Loucy (cell line): ENCODE measurements at regions not wholly inside any gene's neighbourhood (a gene's known extent, or its start where the extent isn't known, plus 50 kb on each side); places are given as distances from the start of the nearest gene placed in this dataset.

Experiments used
- CTCF ChIP-seq: fragments of 200-600 bp; sonication (generic); conservative IDR thresholded peaks from 2 replicates; pipeline ENCODE4 v1.5.1; 2014; ENCODE audit warnings: mild to moderate bottlenecking, antibody characterized with exemption, low read length
- EZH2phosphoT487 ChIP-seq: fragments of 200-600 bp; IDR thresholded peaks from 2 replicates; pipeline ENCODE4 v1.6.1; 2018; ENCODE audit warnings: antibody characterized with exemption, mild to moderate bottlenecking, moderate library complexity, borderline replicate concordance

- no peak for TF ChIP-seq CTCF
- TF ChIP-seq EZH2phosphoT487: no peak
These were observed 979.2 kb upstream of the GJE1 start for GRCh38 chr6:141153563-141153962.
